ENCODE measurements at regions not wholly inside any gene's neighbourhood (a gene's known extent, or its start where the extent isn't known, plus 50 kb on each side); places are given as distances from the start of the nearest gene placed in this dataset.

GRCh38 chr1:55662875-55663274, 447.7 kb upstream of the USP24 start:
- Histone ChIP-seq H3K4me1 (no peaks in the 10 kb centered on the region), H3K27ac (no peak overlapping the region), H3K9me3 (no peaks in the 10 kb centered on the region), H3K4me2 (no peak overlapping the region), H3K4me3 (no peak overlapping the region)
- ATAC-seq (no peak), FAIRE-seq (no peak), DNase-seq (ENCODE audit: low read depth in 1 of 2, low spot score in 1 of 2) (no peak)
- TF ChIP-seq, protein P1, sequence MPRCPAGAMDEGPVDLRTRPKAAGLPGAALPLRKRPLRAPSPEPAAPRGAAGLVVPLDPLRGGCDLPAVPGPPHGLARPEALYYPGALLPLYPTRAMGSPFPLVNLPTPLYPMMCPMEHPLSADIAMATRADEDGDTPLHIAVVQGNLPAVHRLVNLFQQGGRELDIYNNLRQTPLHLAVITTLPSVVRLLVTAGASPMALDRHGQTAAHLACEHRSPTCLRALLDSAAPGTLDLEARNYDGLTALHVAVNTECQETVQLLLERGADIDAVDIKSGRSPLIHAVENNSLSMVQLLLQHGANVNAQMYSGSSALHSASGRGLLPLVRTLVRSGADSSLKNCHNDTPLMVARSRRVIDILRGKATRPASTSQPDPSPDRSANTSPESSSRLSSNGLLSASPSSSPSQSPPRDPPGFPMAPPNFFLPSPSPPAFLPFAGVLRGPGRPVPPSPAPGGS (IDR thresholded peaks at IDR 0.05) = no peak
- TF ChIP-seq RAD21 (conservative IDR thresholded peaks at IDR 0.05 in 1 of 2, IDR thresholded peaks at IDR 0.05 in 1 of 2) = no peak
- no peak for TF ChIP-seq MAFK (IDR thresholded peaks at IDR 0.05; ENCODE audit: partially characterized antibody)
- no peak for TF ChIP-seq GATA3 (IDR thresholded peaks at IDR 0.05; ENCODE audit: borderline replicate concordance)
- TF ChIP-seq, protein P2, sequence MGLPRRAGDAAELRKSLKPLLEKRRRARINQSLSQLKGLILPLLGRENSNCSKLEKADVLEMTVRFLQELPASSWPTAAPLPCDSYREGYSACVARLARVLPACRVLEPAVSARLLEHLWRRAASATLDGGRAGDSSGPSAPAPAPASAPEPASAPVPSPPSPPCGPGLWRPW (IDR thresholded peaks at IDR 0.05) = no peak
- TF ChIP-seq, protein P3, sequence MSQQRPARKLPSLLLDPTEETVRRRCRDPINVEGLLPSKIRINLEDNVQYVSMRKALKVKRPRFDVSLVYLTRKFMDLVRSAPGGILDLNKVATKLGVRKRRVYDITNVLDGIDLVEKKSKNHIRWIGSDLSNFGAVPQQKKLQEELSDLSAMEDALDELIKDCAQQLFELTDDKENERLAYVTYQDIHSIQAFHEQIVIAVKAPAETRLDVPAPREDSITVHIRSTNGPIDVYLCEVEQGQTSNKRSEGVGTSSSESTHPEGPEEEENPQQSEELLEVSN (IDR thresholded peaks at IDR 0.05; ENCODE audit: borderline replicate concordance, low read depth) = no peak
- no peak for TF ChIP-seq PBX3 (IDR thresholded peaks at IDR 0.05)
- no peak for TF ChIP-seq CBX8 (IDR thresholded peaks at IDR 0.05)
- no peak for TF ChIP-seq ZC3H11A (IDR thresholded peaks at IDR 0.05)
- TF ChIP-seq NPAS2 (CRISPR knock-in tag; IDR thresholded peaks at IDR 0.05; ENCODE audit: borderline replicate concordance) = no peak
- no peak for TF ChIP-seq MAZ (IDR thresholded peaks at IDR 0.05; ENCODE audit: borderline replicate concordance, low read depth, low read length)
- 27% methylated on average over 3 of the region's 3 CpGs for WGBS (ENCODE audit: missing lambda C conversion rate)
- ChIA-PET CTCF (no interaction called here), POLR2A (no interaction called here)

DNA sequence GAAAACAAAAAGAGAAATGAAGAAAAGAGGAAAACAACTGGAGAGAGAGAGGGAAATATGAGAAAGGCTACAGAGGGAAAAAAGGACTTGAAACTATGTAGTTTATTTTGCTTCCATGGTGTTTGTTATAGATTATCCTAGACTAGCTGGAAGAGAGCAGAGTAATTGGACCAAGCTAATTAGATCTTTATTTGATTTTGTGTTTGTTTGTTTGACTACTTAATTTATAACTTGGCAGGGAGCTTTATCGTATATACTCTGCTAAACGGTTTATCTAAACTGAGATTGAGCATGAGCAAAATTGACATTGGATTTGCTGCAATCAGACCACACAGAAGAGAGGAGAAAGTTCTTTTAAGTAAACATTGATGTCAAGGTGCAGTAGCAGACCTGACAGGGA, 443.8 kb upstream of the USP24 start:
- Histone ChIP-seq H3K4me2 (no peak overlapping the region), H3K27ac (no peak overlapping the region), H3K4me3 (no peak overlapping the region), H3K9me3 (no peaks in the 10 kb centered on the region), H3K4me1 (no peaks in the 10 kb centered on the region)
- FAIRE-seq (no peak), ATAC-seq (no peak), DNase-seq (ENCODE audit: low read depth in 1 of 2, low spot score in 1 of 2) (no peak)
- no peak for TF ChIP-seq MYC (IDR thresholded peaks at IDR 0.05; ENCODE audit: borderline replicate concordance, low read length)
- no peak for TF ChIP-seq JUNB (IDR thresholded peaks at IDR 0.05)
- no peak for TF ChIP-seq PHF8 (IDR thresholded peaks at IDR 0.05; ENCODE audit: borderline replicate concordance, low read depth)
- no peak for TF ChIP-seq NR3C1 (IDR thresholded peaks at IDR 0.05)
- TF ChIP-seq RFX5 (IDR thresholded peaks at IDR 0.05) = no peak
- TF ChIP-seq FOSL2 (IDR thresholded peaks at IDR 0.05) = no peak
- no peak for TF ChIP-seq FOSL2 (CRISPR knock-in tag; IDR thresholded peaks at IDR 0.05)
- TF ChIP-seq PBX3 (IDR thresholded peaks at IDR 0.05) = no peak
- no peak for TF ChIP-seq EP300 (IDR thresholded peaks at IDR 0.05)
- no peak for TF ChIP-seq MAZ (IDR thresholded peaks at IDR 0.05; ENCODE audit: borderline replicate concordance, low read depth, low read length)
- no peak for TF ChIP-seq JUN (IDR thresholded peaks at IDR 0.05)
- no peak for TF ChIP-seq CHD2 (IDR thresholded peaks at IDR 0.05; ENCODE audit: low read length, partially characterized antibody)
- POLR2A ChIA-PET = no interaction called here
- 66% methylated on average over 2 of the region's 2 CpGs for WGBS (ENCODE audit: missing lambda C conversion rate)
- CTCF ChIA-PET = interaction anchor here (0.7 kb wide), 1 partner anchor 373 kb away, joined by 3 read pairs; no protein-coding TSS in a partner anchor

DNA sequence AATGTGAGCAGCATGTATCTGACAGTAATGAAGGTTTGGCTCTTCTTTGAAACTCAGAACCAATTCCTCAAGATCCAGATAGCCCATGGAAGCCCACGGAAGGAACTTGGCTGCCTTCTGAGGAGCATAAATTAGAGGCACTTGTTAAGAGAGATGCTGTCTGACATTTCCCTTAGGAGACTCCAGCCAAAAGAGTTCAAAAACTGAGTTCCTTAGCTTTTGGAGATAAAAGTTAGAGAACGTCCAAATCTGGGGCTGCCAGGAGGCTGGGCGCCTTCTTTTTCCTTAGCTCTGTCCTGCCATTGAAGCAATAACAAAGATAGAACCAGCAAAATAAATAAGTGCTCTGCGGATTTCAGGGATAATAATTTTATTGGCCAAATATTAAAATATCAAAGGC, 439.6 kb upstream of the USP24 start:
- Histone ChIP-seq H3K27ac (no peak overlapping the region), H3K4me1 (no peaks in the 10 kb centered on the region), H3K4me3 (no peak overlapping the region), H3K9me3 (no peaks in the 10 kb centered on the region), H3K4me2 (no peak overlapping the region)
- TF ChIP-seq SREBF2 (IDR thresholded peaks at IDR 0.05) (no peak), BHLHE40 (IDR thresholded peaks at IDR 0.05; ENCODE audit: low read depth, low read length) (no peak), SMC3 (IDR thresholded peaks at IDR 0.05) (no peak)
- DNase-seq (ENCODE audit: low read depth in 1 of 2, low spot score in 1 of 2) (no peak), ATAC-seq (no peak), FAIRE-seq (no peak)
- WGBS (ENCODE audit: missing lambda C conversion rate) = 63% methylated on average over 4 of the region's 4 CpGs
- POLR2A ChIA-PET = no interaction called here
- CTCF ChIA-PET = no interaction called here
